ENCODE measurements at regions not wholly inside any gene's neighbourhood (a gene's known extent, or its start where the extent isn't known, plus 50 kb on each side); places are given as distances from the start of the nearest gene placed in this dataset.

GRCh38 chr3:103963599-103963998 is 1403.1 kb upstream of the ALCAM start:
- TF ChIP-seq, protein P1, sequence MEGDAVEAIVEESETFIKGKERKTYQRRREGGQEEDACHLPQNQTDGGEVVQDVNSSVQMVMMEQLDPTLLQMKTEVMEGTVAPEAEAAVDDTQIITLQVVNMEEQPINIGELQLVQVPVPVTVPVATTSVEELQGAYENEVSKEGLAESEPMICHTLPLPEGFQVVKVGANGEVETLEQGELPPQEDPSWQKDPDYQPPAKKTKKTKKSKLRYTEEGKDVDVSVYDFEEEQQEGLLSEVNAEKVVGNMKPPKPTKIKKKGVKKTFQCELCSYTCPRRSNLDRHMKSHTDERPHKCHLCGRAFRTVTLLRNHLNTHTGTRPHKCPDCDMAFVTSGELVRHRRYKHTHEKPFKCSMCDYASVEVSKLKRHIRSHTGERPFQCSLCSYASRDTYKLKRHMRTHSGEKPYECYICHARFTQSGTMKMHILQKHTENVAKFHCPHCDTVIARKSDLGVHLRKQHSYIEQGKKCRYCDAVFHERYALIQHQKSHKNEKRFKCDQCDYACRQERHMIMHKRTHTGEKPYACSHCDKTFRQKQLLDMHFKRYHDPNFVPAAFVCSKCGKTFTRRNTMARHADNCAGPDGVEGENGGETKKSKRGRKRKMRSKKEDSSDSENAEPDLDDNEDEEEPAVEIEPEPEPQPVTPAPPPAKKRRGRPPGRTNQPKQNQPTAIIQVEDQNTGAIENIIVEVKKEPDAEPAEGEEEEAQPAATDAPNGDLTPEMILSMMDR (optimal IDR thresholded peaks at IDR 0.05 in 1 of 3, IDR thresholded peaks at IDR 0.05 in 1 of 3, conservative IDR thresholded peaks at IDR 0.05 in 1 of 3; ENCODE audit: extremely low read depth in 1 of 3, insufficient read depth in 2 of 3, low read length in 3 of 3), result no peak
- no peak for TF ChIP-seq EZH2 (IDR thresholded peaks at IDR 0.05; ENCODE audit: low read length)
- Histone ChIP-seq H3K9me1 (ENCODE audit: control insufficient read depth, extremely low read depth, insufficient read depth, low read length) (no peaks in the 10 kb centered on the region), H3K27ac (ENCODE audit: control insufficient read depth, insufficient read depth, low read length) (no peak overlapping the region), H3K9ac (ENCODE audit: control insufficient read depth, extremely low read depth, insufficient read depth, low read length) (no peak overlapping the region), H3K4me3 (ENCODE audit: control insufficient read depth in 2 of 3, extremely low read depth in 1 of 3, insufficient read depth in 2 of 3, low read depth in 1 of 3, low read length in 3 of 3) (no peak overlapping the region), H3K4me2 (ENCODE audit: control insufficient read depth, extremely low read depth, insufficient read depth, low read depth, low read length) (no peak overlapping the region), H3K27me3 (ENCODE audit: control insufficient read depth, extremely low read depth, insufficient read depth, low read length) (no peaks in the 10 kb centered on the region), H4K20me1 (ENCODE audit: control insufficient read depth, extremely low read depth, insufficient read depth, low read length) (no peaks in the 10 kb centered on the region), H3K9me3 (ENCODE audit: control insufficient read depth, low read depth, low read length) (no peaks in the 10 kb centered on the region), H3K79me2 (ENCODE audit: control insufficient read depth, insufficient read depth, low read length) (no peaks in the 10 kb centered on the region), H3K4me1 (ENCODE audit: control insufficient read depth, extremely low read depth, insufficient read depth, low read length) (no peaks in the 10 kb centered on the region), H2AFZ (ENCODE audit: control insufficient read depth, low read length) (no peak overlapping the region), H3K36me3 (ENCODE audit: control insufficient read depth in 2 of 2, extremely low read depth in 1 of 2, insufficient read depth in 2 of 2, low read length in 2 of 2) (no peaks in the 10 kb centered on the region)
- FAIRE-seq (no peak), DNase-seq (ENCODE audit: low read depth, low spot score) (no peak)
- dilution Hi-C loops (cut with MboI; ENCODE audit: extremely low pct_ligation_motif_present, low sequenced_read_pairs), result no loop called here

DNA sequence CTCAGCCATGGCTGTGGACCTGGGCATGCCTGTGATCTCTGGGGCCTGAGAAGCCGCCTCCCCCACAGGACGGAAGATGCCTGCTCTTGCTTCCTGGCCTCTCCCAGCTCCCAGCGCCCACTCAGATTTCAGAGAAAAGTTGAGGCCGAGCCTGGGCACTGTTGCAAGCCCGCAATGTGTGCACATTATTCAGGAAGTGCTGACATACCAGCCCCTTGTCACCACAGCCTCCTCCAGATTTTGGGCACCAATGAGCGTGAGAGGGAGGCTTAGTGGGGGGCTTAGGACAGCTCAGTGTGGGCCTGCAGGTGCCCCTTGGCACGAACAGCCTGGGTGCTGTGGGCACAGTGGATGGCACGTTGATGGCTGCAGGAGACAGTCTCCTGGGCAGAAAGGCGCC is 1400.9 kb upstream of the ALCAM start:
- FAIRE-seq (no peak), DNase-seq (ENCODE audit: low read depth, low spot score) (no peak)
- Histone ChIP-seq H3K4me3 (ENCODE audit: control insufficient read depth in 2 of 3, extremely low read depth in 1 of 3, insufficient read depth in 2 of 3, low read depth in 1 of 3, low read length in 3 of 3) (no peak overlapping the region), H3K4me1 (ENCODE audit: control insufficient read depth, extremely low read depth, insufficient read depth, low read length) (no peaks in the 10 kb centered on the region), H3K9me1 (ENCODE audit: control insufficient read depth, extremely low read depth, insufficient read depth, low read length) (no peaks in the 10 kb centered on the region), H3K36me3 (ENCODE audit: control insufficient read depth in 2 of 2, extremely low read depth in 1 of 2, insufficient read depth in 2 of 2, low read length in 2 of 2) (no peaks in the 10 kb centered on the region), H3K79me2 (ENCODE audit: control insufficient read depth, insufficient read depth, low read length) (no peaks in the 10 kb centered on the region), H3K9ac (ENCODE audit: control insufficient read depth, extremely low read depth, insufficient read depth, low read length) (no peak overlapping the region), H4K20me1 (ENCODE audit: control insufficient read depth, extremely low read depth, insufficient read depth, low read length) (no peaks in the 10 kb centered on the region), H3K9me3 (ENCODE audit: control insufficient read depth, low read depth, low read length) (no peaks in the 10 kb centered on the region), H3K4me2 (ENCODE audit: control insufficient read depth, extremely low read depth, insufficient read depth, low read depth, low read length) (no peak overlapping the region), H3K27me3 (ENCODE audit: control insufficient read depth, extremely low read depth, insufficient read depth, low read length) (no peaks in the 10 kb centered on the region), H3K27ac (ENCODE audit: control insufficient read depth, insufficient read depth, low read length) (no peak overlapping the region), H2AFZ (ENCODE audit: control insufficient read depth, low read length) (no peak overlapping the region)
- TF ChIP-seq EZH2 (IDR thresholded peaks at IDR 0.05; ENCODE audit: low read length), result no peak
- TF ChIP-seq, protein P1 (optimal IDR thresholded peaks at IDR 0.05 in 1 of 3, IDR thresholded peaks at IDR 0.05 in 1 of 3, conservative IDR thresholded peaks at IDR 0.05 in 1 of 3; ENCODE audit: extremely low read depth in 1 of 3, insufficient read depth in 2 of 3, low read length in 3 of 3), result no peak
- dilution Hi-C loops (cut with MboI; ENCODE audit: extremely low pct_ligation_motif_present, low sequenced_read_pairs), result no loop called here
